HG03442 (cell line): ENCODE measurements at regions not wholly inside any gene's neighbourhood (a gene's known extent, or its start where the extent isn't known, plus 50 kb on each side); places are given as distances from the start of the nearest gene placed in this dataset.
"Not testable (repeated sequence)": the region's sequence is repeated elsewhere in the genome, so short reads cannot be mapped to it uniquely, and the experiment has no call there.

Experiments used
- ATAC-seq: cut with Tn5 transposase; IDR thresholded peaks from one replicate; pipeline ENCODE4 v1.9.1; 2021; ENCODE audit warnings: mild to moderate bottlenecking, moderate library complexity; ENCODE audit not compliant: unreplicated experiment

DNA sequence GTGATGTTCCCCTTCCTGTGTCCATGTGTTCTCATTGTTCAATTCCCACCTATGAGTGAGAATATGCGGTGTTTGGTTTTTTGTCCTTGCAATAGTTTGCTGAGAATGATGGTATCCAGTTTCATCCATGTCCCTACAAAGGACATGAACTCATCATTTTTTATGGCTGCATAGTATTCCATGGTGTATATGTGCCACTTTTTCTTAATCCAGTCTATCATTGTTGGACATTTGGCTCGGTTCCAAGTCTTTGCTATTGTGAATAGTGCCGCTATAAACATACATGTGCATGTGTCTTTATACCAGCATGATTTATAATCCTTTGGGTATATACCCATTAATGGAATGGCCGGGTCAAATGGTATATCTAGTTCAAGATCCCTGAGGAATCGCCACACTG is 229.4 kb downstream of the HTR1A start:
- ATAC-seq = not testable (repeated sequence)

DNA sequence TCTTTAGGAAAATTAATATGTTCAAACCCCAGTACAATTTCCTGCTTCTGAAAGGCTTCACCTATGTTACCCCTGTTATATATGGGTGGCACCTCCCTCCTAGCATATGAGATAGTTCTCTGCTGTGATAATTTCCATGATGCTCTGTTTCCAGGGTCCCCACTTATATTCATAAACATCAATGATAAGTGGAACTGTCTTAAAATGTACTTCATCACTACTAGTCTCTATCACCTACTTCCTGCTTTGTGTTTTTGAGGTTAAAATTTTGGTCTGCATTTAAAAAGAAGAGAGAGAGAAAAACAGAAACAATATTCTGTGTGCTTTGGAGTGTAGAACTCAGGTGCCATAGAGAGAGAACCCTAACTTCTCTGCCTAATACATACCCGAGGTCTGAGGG is 234.7 kb downstream of the HTR1A start:
- no peak for ATAC-seq

- peak; percentile 70 for ATAC-seq
Observed at GRCh38 chr5:63726496-63726895, 235.7 kb downstream of the HTR1A start.

- no peak for ATAC-seq
Observed at GRCh38 chr5:63719147-63719546, 243.1 kb downstream of the HTR1A start.

- ATAC-seq = no peak
Observed at GRCh38 chr5:63700241-63700640, 262.0 kb downstream of the HTR1A start.

DNA sequence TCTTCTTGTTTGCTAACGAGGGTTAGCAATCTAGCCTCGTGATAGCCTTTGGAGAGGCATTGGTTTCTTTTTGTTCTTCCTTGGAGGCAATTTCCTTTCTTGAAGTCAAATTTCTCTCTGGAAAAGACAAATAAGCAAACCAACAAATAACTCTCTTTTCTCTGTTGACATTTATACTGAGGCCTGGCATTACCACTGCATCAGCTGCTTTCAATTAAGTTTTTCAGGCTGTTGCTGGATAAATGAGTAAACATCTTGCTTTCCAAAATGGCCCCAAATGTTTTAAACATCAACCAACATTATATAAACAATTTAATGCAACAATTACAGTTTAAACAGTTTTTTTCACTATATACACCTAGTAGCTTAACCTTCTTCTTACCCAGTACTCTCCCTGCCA is 264.4 kb downstream of the HTR1A start:
- no peak for ATAC-seq

GRCh38 chr5:63690546-63690945 is 271.7 kb downstream of the HTR1A start:
- no peak for ATAC-seq

DNA sequence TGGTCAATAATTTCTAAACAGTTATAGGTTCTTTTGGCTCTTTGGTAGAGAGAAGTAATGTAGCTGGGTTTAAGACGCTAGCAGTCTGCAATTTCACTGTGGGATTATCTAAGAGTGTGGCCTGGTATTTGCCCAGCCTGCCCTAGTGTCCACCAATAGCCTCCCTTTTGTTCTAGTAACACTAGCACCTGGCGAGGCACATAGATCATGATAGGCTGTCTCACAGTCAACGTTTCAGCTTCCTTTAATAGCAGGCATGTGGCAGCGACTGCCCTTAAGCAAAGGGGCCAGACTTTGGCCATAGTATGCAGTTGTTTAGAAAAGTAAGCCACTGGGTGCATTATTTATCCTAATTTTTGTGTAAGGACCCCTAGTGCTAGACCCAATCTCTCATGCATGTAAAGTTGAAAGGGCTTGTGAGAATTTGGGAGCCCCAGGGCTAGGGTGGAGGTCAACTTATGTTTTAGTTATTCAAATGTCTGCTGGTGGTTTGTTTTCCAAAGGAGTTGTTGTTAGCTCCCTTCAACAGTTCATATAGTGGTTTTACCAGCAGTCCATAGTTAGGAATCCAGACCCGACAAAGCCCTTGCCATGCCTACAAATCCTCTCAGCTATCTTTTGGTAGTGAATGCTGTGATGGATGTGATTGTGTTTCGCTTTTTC is 274.3 kb downstream of the HTR1A start:
- no peak for ATAC-seq

GRCh38 chr5:63686938-63687337 is 275.3 kb downstream of the HTR1A start:
- no peak for ATAC-seq

- no peak for ATAC-seq
Observed at GRCh38 chr5:63686181-63686580, 276.1 kb downstream of the HTR1A start.

DNA sequence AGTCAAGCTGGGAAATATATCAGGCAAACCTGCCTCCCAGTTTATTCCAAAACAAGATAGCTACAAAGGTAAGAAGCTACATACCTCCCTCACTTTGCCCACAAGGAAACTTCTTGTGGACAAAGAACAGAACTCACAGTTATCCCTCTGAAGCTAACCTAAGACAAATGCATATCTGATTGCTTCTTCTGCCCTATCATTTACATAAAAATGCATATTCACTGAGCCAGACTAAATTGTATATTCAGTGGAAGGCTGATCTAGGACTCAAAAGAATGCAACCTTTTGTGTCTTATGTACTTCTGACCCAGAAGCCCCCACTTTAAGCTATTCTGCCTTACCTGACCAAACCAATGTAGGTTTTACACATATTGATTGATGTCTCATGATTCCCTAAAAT is 276.8 kb downstream of the HTR1A start:
- ATAC-seq = no peak

DNA sequence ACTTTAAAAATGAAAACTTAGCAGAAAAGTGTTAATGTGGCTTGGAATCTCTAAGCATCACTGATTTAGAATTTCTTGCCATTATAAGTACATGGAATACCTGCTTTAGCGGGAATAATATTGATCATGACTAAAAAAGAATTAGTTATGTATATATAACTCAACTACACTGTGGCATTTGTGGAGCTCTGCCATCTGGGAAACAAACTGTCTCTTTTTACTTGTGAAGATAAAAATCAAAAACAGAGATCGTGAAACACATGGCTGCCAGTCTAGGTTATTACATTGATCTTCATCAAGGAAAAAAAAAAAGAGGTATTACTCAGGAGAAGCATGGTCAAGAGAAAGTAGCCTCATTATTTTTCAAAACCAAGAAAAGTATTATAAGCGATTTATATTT is 287.4 kb downstream of the HTR1A start:
- no peak for ATAC-seq

GRCh38 chr5:63655043-63655442 is 307.2 kb downstream of the HTR1A start:
- no peak for ATAC-seq

DNA sequence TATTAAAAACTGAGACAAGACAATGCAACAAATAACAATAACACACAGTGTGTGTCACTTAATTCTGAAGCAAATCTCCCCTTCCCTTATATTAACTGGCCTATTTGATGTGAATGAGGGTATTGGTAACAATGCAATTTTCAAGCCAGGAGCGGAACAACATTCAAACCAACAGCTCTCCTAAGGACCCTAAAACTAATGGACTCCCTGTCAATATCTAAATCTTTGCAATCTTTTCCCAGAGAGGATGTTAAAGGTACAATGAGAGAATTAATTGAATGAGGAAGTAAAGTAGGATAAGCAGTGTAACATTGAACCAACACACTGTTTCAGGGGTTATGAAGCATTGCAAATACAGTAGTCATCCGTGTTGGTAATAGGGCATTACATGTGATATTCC is 311.7 kb downstream of the HTR1A start:
- no peak for ATAC-seq

DNA sequence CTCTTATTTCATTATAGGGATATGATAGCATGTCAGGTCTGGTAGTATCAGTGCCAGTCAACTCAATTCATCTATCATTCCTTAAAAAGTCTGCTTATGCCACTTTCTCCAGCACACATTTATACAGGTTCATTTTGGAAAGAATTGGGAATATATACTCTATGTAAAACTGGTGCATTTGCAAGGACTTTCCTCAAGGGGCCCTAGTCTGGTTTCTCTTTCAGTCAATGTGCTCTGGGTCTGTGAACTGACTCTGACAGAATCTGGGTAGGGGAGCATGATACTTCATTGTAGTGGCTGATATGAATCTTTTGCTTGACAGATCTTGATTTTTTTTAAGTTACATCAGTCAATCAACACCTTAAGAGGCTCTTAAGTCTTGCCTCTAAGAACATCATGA is 313.9 kb downstream of the HTR1A start:
- no peak for ATAC-seq

DNA sequence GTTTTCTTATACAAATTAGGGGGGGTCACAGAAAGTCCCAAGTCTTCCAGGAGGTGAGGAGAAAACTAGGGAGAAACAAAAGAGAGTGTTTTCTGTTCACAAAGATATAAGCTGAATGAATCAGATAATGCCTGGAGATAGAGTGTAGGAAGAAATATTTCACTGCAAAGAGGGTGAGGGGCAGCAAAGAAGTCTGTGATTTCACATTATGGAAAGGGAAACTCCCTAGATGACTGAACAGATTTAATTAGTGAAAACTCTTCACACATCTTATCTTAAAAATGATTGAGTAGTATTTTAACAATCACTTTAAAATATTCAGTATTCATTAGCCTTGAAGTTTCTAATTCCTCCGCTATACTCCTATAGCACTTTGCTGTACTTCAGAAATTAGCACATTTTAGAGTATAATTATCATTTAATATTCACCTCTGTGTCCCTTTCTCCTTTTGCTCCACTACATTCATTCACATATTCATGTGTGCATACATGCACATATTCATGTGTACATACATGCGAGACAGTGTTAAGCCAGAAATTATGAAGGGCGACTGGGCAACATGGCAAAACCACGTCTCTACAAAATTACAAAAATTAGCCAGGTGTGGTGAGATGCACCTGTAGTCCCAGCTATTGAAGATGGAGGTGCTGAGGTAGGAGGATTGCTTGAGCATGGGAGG is 332.2 kb downstream of the HTR1A start:
- ATAC-seq = no peak

GRCh38 chr5:63613442-63613841 is 348.8 kb downstream of the HTR1A start:
- ATAC-seq = no peak

DNA sequence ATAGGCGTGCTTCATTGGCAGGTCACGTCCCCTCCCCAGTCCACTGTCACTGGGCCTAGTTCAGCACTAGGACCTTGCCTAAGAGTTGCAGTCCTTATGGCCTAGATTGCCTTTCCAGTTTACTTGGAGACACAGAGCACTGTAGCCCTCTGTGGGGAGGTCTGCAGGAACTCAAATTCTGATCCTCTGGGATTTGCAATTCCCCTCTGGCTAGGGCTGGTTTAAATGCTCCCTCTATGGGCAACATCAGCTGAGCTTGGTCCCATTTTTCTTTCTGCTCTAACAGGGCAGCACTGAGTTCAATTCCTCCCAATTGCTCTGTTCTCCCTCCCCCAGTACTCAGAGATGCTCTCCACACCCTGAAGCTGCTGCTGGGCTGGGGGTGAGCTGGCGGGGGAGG is 358.2 kb downstream of the HTR1A start:
- ATAC-seq = no peak

- ATAC-seq = no peak
Observed at GRCh38 chr5:63602971-63603370, 359.3 kb downstream of the HTR1A start.

DNA sequence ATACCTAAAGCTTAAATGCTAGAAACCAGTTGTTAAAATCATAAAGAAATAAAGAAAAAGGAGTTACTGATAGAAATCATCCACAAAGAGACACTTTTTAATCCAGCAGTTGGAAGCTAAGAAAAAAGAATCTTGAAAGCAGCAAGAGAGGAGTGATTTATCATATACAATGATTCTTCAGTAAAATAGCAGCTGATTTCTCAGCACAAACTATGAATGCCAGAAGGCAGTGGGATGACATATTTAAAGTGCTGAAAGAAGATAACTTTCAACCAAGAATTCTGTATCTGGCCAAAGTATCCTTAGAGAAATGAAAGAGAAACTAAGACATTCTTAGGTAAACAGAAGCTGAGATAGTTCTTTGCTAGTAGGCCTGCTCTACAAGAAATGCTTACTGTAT is 366.0 kb downstream of the HTR1A start:
- ATAC-seq = no peak

- no peak for ATAC-seq
Observed at GRCh38 chr5:63573380-63573779, 388.9 kb downstream of the HTR1A start.

- ATAC-seq = no peak
Observed at GRCh38 chr5:63572740-63573139, 389.5 kb downstream of the HTR1A start.

GRCh38 chr5:63570752-63571151 is 391.5 kb downstream of the HTR1A start:
- no peak for ATAC-seq
